Psoas muscle (tissue), 7 donors: ENCODE measurements at regions not wholly inside any gene's neighbourhood (a gene's known extent, or its start where the extent isn't known, plus 50 kb on each side); places are given as distances from the start of the nearest gene placed in this dataset.

Experiments
- ATAC-seq, 4 donors: fragments of 200-7000 bp; cut with Tn5 transposase; one replicate each; pipeline ENCODE4 v1.9.1; 2020; ENCODE audit warnings: moderate library complexity in 3 of 4, mild to moderate bottlenecking in 2 of 4
- DNase-seq, 2 donors: peaks; one replicate each; pipeline ENCODE4 v3.0.0-alpha.2; 2020
- H3K27ac ChIP-seq: fragments of 200-600 bp; one replicate; pipeline ENCODE4 v1.8.0; 2022
- H3K27me3 ChIP-seq, 3 donors: fragments of 200-600 bp in 1 of 3; one replicate each; pipeline versions ENCODE4 v1.6.1 to v1.8.0; 2013 to 2022; ENCODE audit warnings: low read length in 2 of 3, mild to moderate bottlenecking in 2 of 3, moderate library complexity in 1 of 3; ENCODE audit not compliant: insufficient read depth in 3 of 3
- H3K36me3 ChIP-seq, 2 donors: fragments of 200-600 bp in 1 of 2; one replicate each; pipeline versions ENCODE4 v1.6.1 to v1.8.0; 2013 to 2022; ENCODE audit warnings: low read depth in 1 of 2, mild to moderate bottlenecking in 1 of 2, moderate library complexity in 1 of 2; ENCODE audit not compliant: insufficient read depth in 1 of 2
- H3K4me1 ChIP-seq: fragments of 200-600 bp; one replicate; pipeline ENCODE4 v1.8.0; 2022
- H3K4me3 ChIP-seq: fragments of 200-600 bp; one replicate; pipeline ENCODE4 v1.8.0; 2022; ENCODE audit warnings: mild to moderate bottlenecking
- H3K9me3 ChIP-seq: fragments of 200-600 bp; one replicate; pipeline ENCODE4 v1.8.0; 2022
- whole genome bisulfite sequencing, 3 donors: extraction: QIAGEN DNeasy Blood & Tissue Kit; methylation state at CpG; one replicate each; pipeline versions ENCODE4 v1.1.6 to v1.1.7; 2013; 5-methylcytosine and 5-hydroxymethylcytosine counted together
- intact Hi-C, 2 donors: fragments of 100-400 bp; cut with DNase I; formaldehyde crosslinking; loops; one replicate each; pipeline versions ENCODE4 v1.11.0 to v1.14.2; 2022
- TF ChIP-seq, protein P1 (sequence below): fragments of 200-600 bp; IDR thresholded peaks from one replicate; pipeline ENCODE4 v1.8.0; 2022; ENCODE audit warnings: antibody characterized with exemption
- donor health status: healthy with polysubstance abuse.
- donor health status: DM: no; HTN: no; CAD: no; lungs with moderate emphysema.
- donor health status: Bipolar disorder and iron deficiency.
- donor health status: healthy.
- donor health status: DM: yes; HTN: yes; CAD: no.
- donor health status: DM: no; HTN: no; CAD: no.
- donor health status: DM: yes; HTN: yes; CAD: no.

DNA sequence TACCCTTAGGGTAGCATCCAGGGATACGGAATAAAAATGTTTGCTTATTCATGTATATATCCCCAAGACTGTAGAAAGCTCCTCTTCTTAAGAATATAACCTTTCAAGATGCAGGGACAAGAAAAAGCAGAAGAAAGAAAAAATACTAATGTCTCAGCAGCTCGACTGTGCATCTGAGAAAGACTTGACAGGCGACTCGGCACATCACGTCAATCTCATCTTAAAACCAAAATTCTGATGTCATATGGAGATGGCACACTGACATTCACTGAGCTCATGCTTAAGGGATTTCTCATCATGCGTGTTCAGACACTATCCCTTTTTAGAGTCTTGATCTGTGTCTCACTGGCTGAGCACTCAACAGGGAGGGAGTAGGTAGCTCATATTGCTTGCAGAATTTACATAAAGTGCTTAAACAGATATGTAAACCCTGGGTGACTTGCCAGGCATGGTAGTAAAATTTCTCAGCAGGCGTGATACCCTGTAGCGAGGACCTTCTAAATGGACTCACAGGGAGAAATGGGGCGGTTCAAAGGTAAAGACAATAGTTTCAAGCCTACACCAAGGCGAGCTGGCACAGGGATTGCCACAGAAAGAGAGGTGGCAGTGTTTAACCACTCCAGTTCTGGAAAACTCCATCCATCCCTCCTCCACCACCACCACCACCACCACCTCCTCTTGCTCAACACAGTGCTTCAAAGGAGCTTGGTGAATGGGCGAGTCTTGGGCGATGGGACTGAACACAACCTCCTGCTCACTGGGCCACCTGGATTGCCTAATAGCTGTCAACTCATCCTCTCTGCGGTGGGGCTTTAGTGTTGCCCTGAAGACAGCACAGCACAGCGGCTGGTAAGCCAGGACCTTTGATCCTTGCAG lies 330.5 kb downstream of the TFAP2A start:
- no peaks in the 10 kb centered on the region for H3K4me1 ChIP-seq
- H3K27ac ChIP-seq = no peak overlapping the region
- WGBS, 3 donors = 79 to 89% (median 84%) methylated on average over 14 of the region's 14 CpGs
- no peak overlapping the region for H3K4me3 ChIP-seq
- DNase-seq (no peak), ATAC-seq (no peak)
- no peaks in the 10 kb centered on the region for H3K9me3 ChIP-seq
- no peaks in the 10 kb centered on the region for H3K27me3 ChIP-seq
- intact Hi-C loops = no loop called here
- TF ChIP-seq, protein P1, sequence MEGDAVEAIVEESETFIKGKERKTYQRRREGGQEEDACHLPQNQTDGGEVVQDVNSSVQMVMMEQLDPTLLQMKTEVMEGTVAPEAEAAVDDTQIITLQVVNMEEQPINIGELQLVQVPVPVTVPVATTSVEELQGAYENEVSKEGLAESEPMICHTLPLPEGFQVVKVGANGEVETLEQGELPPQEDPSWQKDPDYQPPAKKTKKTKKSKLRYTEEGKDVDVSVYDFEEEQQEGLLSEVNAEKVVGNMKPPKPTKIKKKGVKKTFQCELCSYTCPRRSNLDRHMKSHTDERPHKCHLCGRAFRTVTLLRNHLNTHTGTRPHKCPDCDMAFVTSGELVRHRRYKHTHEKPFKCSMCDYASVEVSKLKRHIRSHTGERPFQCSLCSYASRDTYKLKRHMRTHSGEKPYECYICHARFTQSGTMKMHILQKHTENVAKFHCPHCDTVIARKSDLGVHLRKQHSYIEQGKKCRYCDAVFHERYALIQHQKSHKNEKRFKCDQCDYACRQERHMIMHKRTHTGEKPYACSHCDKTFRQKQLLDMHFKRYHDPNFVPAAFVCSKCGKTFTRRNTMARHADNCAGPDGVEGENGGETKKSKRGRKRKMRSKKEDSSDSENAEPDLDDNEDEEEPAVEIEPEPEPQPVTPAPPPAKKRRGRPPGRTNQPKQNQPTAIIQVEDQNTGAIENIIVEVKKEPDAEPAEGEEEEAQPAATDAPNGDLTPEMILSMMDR = no peak
- no peaks in the 10 kb centered on the region for H3K36me3 ChIP-seq

DNA sequence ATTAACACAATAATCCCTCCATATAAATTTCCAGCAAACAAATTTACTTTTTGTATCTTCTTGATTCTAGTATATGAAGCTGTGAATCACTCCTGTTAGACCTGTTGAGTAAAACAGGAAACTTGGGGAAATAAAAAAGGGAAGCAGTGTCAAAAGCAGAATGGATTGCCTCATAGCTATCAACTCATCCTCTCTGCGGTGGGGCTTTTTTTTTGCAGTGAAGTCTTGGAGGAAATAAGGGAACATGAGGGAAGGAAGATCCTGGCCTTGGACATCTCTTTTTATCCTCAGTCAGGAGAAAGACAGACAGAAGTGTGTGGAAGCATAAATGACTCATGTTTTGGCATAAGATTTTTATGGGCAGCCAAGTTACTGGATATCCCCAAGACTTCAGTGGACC lies 332.5 kb downstream of the TFAP2A start:
- no peak overlapping the region for H3K27ac ChIP-seq
- no peaks in the 10 kb centered on the region for H3K4me1 ChIP-seq
- WGBS, 3 donors = 46 to 70% (median 66%) methylated on average over 1 of the region's 1 CpG
- ATAC-seq = no peak
- no peaks in the 10 kb centered on the region for H3K27me3 ChIP-seq
- no peak for DNase-seq
- H3K9me3 ChIP-seq = no peaks in the 10 kb centered on the region
- intact Hi-C loops = no loop called here
- no peak overlapping the region for H3K4me3 ChIP-seq
- no peaks in the 10 kb centered on the region for H3K36me3 ChIP-seq
- TF ChIP-seq, protein P1 = no peak

DNA sequence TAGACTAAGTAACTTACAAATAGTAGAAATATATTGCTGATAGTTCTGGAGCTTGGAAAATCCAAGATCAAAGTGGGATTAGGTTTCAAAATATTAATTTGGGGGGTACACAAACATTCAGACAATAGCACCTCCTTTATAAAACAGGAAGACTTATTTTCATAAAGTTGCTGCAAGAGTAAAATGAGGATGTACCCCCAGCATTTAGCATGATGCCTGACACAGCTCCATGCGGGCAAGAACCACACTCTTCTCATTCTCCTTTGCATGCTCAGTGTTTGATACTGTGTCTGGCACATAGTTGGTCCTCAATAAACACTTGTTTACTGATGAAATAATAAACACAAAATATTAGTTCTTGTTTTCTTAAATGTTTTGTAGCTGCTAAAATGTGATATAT lies 332.9 kb downstream of the TFAP2A start:
- H3K4me1 ChIP-seq = no peaks in the 10 kb centered on the region
- no peaks in the 10 kb centered on the region for H3K9me3 ChIP-seq
- TF ChIP-seq, protein P1 = no peak
- H3K27me3 ChIP-seq = no peaks in the 10 kb centered on the region
- DNase-seq (no peak), ATAC-seq (no peak)
- WGBS, 3 donors = 80 to 85% (median 84%) methylated on average over 1 of the region's 1 CpG
- no peak overlapping the region for H3K27ac ChIP-seq
- intact Hi-C loops = no loop called here
- no peak overlapping the region for H3K4me3 ChIP-seq
- H3K36me3 ChIP-seq = no peaks in the 10 kb centered on the region

DNA sequence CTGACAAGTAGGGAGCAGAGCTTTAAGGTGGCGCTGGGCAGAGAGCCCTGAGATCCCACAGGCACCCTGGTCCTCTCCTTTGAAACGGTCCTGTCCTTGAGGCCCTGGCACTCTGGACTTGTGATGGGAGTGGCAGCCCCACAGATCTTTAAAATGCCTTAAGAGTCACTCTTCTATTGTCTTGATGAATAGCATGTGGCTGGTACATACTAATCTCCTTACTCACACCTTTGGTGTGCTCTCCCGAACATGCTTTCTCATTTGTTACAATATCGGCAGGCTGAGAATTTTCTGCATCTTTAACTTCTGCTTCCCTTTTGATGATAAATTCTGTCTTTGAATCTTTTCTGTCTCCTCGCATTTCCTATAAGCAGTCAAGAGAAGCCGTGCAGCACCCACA lies 333.8 kb downstream of the TFAP2A start:
- Histone ChIP-seq H3K4me3 (no peak overlapping the region), H3K9me3 (no peaks in the 10 kb centered on the region), H3K4me1 (no peaks in the 10 kb centered on the region), H3K36me3 (no peaks in the 10 kb centered on the region), H3K27me3 (no peaks in the 10 kb centered on the region), H3K27ac (no peak overlapping the region)
- ATAC-seq (no peak), DNase-seq (no peak)
- TF ChIP-seq, protein P1 = no peak
- WGBS, 3 donors = 84 to 90% (median 88%) methylated on average over 6 of the region's 6 CpGs
- intact Hi-C loops = no loop called here

DNA sequence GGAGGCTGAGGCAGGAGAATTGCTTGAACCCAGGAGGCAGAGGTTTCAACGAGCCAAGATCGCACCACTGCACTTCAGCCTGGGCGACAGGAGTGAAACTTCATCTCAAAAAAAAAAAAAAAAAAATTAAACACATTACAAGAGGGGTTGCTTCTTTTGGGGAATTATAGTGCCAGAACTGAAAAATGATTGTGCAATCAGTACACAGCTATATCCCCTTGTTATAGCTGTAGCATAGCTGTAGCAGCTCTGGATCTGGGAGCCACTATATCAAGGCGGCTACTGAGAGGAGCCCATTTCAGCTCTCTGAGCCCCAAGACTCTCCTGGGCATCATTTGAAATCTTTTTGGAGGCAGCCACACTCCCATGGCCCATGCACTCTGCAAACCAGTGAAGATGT lies 334.3 kb downstream of the TFAP2A start:
- Histone ChIP-seq H3K27me3 (no peaks in the 10 kb centered on the region), H3K4me3 (no peak overlapping the region), H3K36me3 (no peaks in the 10 kb centered on the region), H3K9me3 (no peaks in the 10 kb centered on the region), H3K4me1 (no peaks in the 10 kb centered on the region), H3K27ac (no peak overlapping the region)
- TF ChIP-seq, protein P1 = no peak
- ATAC-seq = no peak
- DNase-seq = no peak
- 91 to 92% (median 92%) methylated on average over 4 of the region's 4 CpGs for WGBS, 3 donors
- intact Hi-C loops = no loop called here
